NAMALWA (cell line): ENCODE measurements at regions not wholly inside any gene's neighbourhood (a gene's known extent, or its start where the extent isn't known, plus 50 kb on each side); places are given as distances from the start of the nearest gene placed in this dataset.

ENCODE experiments used
- DNase-seq: peaks from one replicate; pipeline ENCODE4 v3.0.0-alpha.2; 2015; ENCODE audit warnings: low spot score

DNA sequence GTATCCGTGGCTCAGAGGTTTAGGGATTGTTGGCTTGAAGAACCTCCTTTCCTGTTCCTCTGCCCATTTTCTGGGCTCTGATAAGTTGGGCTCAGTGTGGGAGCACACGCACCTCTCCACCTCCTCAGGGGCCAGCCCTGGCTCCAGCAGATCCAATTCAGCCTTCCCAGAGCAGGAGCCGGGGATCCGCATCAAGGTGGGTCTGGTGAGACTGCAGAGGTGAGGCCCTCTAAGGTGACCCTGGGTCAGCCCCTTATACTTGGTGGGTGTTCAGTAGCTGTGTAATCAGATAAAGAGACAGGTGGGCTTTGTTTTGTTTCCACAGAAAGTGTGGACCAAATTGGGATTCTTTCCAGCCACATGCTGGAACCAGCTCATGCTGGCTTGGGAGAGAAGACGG is 1466.0 kb downstream of the TBC1D22A start:
- DNase-seq = no peak

DNA sequence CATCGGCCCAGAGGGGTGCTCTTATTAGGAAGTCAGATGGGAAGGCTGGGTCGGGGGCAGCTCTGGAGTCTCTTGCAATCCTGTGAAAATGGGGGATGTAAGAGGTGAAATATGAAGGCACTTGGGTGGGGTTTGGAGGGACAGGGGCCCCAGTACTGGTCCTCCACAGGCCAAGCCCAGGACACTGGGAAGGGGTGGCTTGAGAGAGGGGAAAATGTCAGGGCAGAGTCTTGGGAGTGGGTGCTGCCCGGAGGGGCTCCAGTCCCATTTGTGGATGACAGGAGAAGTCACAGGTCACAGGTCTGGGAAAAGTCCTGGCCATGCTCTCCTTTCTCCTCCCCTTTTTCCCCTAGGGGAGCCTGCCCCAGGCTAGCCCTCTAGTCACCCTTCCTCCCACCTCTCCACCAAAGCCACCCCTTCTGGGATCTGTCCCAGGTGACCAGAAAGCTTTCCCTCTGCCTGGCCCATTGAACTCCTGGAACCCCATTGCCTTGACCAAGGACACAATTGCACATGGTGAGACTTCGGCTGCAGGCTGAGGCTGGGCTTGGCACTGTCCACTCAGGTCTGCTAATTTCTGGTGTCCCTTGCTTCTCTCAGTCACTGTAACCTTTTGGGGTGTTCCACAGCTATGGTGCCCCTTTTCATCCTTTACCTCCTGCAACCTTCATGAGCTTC is 1465.0 kb downstream of the TBC1D22A start:
- DNase-seq = no peak

DNA sequence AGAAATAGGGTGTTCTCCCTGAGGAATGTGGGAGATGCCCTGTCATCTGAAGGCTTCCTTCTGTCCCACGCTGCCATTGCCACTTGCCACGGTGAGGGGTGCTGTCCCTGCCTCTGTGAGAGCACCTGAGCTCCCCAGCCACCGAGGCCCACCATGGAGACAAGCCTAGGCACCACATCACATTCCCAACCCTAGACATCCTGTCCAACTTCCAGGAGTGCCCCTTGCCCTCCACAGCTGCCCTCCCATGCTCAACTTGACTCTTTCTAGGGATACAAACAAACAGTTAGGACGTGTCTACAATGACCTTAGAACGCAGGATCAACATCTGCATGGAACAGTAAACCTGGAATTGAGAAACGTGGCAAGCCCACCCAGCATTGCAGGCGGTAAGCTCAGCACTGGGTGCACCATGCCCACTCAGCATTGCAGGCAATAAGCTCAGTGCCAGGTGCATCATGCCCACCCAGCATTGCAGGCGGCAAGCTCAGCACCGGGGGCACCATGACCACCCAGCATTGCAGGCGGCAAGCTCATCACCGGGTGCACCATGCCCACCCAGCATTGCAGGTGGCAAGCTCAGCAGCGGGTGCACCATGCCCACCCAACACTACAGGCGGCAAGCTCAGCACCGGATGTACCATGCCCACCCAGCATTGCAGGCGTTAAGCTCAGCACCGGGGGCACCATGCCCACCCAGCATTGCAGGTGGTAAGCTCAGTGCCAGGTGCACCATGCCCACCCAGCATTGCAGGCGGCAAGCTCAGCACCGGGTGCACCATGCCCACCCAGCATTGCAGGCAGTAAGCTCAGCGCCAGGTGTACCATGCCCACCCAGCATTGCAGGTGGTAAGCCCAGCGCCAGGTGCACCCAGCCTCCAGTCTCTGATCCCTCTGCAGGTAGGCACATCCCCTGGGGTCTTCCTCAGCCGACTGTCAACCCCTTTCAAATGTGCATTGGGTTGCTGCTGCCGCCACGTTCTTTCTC is 1463.9 kb downstream of the TBC1D22A start:
- DNase-seq = no peak

DNA sequence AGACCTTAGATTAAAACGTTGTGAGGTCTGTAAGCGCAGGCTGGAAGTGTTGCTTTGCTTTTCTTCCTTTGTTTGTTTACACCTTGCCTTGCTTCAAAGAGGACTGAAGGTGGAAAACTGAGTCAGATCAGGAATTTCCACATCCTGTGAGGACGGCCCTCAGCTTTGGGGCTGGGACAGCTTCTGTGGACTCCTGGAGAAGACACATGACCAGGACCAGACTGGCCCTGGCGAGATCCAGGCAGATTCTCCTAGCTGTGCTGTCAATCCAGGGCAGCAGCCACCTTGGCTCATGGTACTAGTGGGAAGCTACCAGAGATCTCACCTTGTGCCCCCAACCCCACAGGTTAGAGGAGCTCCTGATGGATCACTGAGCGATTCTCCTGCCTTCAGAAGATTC is 1461.9 kb downstream of the TBC1D22A start:
- DNase-seq = no peak

DNA sequence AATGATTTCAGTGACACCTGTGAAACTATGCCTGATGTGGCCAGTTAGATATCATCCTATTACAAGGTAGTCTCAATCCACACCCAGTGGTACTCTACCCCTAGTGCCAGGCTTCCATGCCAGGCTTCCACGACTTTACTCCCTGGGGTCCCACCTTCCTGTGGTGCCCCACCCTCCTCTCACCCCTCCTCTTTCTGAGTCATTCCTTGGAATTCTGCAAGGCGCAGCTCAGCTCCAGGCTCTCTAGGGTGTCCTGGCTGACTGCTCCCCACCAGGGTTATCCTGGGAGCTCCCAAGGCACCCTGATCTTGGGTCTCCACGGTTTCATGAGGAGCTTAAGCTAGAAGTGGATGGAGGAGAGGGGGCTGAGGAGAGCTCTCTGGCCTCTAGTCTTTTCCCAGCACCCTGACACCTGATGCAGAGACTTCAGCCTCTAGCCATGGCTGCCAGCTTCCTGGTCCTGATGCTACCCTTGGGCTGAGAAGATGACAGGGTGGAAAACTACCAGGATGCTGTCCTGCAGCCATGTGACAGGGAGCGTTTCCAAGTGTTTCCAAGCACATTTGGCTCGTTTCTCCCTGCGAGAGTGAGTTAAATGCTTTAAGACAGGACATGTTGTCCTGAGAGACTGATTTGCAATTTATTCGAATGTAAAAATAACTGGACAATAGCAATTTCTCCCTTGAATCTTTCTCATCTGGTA is 1461.2 kb downstream of the TBC1D22A start:
- DNase-seq = no peak

DNA sequence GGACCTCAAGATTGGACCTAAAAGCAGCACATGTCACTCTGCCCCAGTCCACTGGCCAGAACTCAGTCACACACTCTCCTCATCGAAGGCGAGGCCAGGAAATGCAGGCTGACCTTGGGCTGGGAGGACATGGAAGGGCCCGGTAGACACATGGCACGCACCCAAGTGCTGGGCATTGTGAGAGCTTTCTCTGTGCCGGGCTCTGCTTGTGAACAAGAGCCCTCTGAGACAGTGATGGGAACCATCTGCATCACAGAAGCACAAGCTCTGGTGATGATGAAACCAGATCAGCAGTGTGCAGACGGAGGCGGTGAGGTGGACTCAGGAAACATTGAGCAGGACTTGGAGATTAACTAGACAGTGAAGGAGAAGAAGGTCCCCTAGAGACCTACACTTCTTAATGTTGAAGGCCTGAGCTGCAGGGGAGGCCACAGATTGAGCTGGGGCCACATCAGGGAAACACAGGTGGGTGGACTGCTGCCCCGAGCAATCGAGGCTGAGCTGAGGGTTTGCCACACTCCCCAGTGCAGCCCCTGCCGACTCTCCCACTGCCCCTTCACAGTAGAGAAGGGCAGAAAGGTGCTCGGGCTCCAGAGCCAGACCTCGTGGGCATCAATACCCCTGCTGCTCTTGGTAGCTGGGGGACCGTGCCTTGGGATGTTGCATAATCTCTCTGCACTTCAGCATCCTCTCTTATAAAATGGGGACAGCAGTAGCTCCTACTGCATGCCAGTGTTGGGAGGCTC is 1460.5 kb downstream of the TBC1D22A start:
- no peak for DNase-seq

DNA sequence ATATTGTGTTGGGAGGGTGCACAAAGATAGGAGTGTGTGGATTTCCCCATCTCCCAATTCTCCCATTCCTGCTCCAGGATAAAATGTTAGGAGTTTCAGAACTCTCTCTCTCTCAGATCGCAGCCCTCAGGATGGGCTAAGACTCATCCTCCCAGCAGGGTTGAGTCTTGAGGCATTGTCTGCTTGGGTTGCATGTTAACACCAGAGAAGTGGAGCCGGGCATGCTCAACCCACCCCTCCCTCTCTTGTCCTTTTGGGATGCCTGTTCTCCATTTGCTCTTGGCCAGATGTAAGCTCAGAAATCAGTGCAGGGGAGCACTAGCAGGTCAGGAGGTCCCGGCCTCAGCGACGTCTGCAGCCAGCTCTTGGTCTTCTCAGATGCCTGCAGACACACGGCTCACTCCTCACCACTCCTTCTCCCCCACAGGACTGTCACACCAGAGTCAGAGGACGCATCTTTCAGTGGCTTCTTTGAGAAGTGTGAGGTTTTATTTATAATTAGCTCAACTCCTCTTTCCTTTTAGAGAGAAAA is 1456.5 kb downstream of the TBC1D22A start:
- no peak for DNase-seq

DNA sequence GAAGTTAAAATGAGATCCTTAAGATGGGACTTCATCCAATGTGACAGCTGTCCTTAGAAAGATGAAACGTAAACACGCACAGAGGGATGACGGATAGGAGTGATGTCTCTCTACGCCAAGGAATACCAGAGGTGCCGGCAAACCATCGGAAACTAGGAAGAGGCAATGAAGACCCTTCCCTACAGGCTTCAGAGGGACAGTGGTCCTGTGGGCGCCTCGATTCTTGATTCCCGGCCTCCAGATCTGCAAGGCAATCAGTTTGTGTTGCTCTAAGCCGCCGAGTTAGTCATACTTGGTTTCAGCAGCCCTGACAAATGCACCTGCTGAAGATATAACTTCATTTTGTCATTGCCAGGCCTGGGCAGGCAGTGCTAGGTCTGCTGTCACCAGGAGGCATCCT is 1455.1 kb downstream of the TBC1D22A start:
- no peak for DNase-seq

DNA sequence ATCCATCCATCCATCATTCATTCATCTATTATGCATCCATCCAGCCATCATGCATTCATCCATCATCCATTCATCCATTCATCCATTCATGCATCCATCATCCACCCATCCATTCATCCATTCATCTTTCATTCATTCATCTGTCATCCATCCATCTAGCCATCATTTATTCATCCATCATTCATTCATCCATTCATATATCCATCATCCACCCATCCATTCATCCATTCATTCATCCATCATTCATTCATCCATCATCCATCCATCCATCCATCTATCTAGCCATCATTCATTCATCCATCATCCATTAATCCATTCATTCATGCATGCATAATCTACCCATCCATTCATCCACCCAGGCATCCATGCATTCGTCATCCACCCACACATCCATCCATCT is 1450.3 kb downstream of the TBC1D22A start:
- DNase-seq = no peak

DNA sequence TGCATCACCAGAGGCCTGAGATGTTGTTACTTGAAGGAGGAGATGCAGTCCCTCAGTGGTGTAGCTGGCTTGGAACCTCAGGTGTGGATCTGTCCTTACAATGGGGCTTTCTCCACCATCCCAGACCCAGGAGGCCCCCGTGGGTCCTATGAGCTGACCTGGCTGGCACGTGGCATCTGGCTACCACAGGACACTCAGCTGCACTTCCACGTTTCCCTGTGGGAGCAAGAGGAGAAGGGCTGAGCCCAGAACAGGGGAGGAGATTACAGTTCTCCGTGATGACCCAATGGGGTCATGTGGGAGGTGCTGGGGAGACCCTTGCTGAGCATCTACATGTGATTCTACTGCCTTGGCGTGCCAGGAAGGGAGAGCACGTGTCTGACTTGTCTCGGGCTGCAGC is 1448.4 kb downstream of the TBC1D22A start:
- DNase-seq = no peak

DNA sequence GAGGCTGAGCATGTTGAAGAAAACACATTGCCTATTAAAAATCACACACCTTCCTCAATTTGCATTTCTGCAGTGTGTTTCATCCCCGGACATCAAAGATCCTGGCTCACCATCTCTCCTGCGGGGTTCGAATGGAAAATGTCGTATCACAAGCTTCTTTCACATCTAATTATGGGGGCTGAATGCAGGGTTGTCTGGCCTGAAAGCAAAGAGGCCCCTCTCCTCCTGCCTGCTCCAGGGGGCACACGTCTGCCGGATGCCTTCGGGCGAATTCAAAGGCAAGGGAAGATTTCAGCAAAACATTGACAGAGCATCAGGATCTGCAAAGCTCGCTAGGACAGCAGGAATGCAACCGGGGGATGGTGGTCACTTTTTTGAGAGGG is 1447.7 kb downstream of the TBC1D22A start:
- no peak for DNase-seq

DNA sequence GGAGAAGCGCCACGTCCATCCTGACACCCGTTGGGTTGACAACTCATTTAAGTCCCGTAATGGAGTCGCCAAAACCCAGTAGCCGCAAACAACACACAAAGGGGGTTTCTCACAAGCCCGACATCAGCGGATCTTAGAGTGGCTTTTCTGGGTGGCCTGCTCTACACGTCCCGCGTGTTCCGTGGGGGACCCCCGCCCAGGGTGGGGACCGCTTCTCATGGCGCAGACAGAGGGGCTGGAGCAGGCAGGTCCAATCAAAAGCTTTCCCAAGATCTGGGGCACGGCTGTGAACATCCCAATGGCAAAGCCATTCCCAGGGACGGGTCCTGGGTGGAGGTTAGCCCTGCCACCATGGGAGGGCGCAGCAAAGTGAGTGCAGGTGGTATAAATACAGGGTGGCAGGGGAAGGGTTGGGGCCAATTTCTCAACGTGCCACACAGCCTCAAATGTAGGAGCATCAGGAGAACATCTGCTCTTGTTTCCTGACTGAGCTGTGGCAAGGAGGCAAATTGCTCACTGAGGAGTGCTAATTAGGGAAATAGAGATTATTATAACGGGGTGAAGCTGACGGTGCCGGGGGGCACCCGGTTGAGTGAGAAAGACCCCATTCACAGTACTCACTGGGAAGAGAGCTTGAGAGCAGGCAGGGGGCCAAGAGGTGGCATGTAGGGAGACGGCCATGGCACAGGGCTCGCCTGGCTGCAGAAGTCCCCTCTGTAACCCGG is 1447.2 kb downstream of the TBC1D22A start:
- no peak for DNase-seq

DNA sequence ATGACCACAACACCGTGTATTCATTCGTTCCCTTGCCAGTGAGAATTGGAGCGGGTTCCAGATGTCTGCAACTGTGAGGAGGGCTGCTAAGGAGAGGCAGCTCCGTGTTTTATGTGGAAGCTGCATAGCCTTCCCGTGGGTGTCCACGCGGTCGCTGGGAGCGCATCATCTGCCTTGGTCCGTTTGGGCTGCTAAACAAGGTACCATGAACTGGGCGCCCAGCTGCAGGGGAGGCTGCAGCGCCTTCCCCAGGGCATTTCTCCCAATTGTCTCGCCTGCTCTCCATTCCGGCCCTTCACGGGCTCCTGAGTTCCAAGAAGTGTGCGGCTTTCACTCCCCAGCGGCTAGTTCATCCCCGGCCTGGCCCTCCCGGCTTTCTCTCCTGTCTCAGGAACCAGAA is 1446.4 kb downstream of the TBC1D22A start:
- no peak for DNase-seq

DNA sequence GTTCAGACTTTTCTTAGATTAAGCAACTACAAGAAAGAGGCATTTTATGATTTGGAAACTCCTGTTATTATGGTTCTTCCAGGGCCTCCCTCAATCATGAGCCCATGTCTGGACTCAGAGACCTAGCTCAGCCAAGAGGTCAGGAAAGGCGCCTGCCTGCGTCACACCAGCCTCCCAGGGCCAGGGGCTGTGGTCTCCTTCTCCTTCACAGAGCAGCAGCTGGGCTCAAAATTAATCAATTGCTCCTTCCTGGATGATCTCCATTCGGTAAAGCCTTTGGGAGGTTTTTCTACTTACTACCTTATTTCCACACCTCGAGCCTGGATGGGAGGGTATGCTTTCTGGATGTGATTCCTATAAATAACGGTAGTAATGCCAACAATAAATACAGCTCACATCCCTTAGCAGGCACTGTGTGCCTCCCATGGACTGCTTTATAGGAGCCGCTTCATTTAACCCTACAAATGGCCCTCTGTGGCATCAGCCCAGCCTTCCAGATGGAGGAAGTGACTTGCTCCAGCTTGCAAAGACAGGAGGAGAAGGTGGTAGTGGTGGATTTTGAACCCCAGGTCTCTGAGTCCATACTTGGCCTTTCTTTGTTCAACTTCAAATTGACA is 1445.6 kb downstream of the TBC1D22A start:
- DNase-seq = no peak

DNA sequence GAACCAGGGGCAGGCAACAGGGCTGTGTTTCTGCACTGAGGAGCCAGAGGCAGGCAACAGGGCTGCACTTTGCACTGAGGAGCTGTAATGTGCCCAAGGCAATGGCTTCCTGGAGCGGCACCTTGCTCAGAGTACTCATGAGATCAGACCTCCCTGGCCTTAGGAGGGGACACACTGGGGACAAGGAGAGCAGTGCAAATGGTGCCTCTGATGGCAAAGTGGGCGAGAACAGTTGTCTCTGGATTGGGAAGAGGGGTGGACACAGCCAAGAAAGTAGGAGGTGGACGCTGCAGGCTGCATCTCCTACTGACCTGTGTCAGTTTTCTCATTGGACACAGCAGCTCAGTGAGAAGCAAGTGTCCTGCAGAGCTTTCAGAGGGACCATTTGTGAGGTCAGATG is 1443.3 kb downstream of the TBC1D22A start:
- DNase-seq = no peak

DNA sequence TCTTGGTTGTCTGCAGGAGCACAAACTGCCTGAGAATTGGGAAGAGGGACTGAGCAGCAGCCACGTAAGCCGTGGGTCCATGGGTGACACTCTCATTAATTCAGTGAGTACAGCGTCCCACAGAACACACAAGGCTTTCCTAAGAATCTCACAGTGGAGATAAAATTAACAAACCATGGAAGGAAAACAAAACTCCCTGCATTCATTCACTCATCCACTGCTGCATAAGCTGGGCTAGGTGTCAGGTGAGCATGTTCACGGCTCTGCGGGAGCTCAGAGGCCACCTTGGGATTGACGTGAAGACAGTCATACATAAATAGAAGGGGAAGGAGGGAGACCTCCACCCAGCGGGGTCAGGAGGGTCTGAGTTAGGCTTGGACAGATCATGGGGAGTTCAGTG is 1442.7 kb downstream of the TBC1D22A start:
- DNase-seq = no peak

DNA sequence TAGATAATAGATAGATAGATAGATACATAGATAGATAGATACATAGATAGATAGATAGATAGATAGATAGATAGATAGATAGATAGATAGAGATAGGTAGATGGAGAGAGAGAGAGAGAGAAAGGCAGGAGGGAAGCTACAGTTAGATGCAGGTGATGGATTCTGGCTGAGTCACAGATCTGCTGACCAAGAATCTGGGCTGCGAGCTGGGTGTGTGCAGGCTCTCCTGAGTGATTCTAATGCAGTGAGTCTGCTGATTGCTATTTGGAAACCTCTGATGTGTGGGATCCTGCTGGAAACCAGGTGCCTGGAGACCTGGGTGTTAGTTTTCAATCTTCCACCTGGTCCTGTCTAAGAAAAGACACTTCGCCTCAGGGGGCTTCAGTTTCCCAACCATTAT is 1441.8 kb downstream of the TBC1D22A start:
- DNase-seq = no peak

DNA sequence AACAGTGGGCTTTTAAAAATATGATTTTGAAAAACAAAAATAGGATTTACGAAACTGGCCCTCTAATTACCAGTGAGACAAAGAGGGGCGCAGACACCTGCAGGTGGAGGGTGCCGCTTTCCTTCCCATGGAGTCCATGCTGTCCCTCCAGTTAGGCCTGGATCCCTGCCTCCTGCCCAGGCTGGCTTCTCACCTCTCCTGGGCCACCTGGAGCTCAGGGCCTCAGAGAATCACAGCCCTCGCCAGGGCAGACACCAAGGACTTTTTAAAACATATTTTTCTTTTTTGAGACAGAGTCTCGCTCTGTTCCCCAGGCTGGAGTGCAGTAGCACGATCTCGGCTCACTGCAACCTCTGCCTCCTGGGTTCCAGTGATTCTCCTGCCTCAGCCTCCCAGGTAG is 1437.2 kb downstream of the TBC1D22A start:
- DNase-seq = no peak

DNA sequence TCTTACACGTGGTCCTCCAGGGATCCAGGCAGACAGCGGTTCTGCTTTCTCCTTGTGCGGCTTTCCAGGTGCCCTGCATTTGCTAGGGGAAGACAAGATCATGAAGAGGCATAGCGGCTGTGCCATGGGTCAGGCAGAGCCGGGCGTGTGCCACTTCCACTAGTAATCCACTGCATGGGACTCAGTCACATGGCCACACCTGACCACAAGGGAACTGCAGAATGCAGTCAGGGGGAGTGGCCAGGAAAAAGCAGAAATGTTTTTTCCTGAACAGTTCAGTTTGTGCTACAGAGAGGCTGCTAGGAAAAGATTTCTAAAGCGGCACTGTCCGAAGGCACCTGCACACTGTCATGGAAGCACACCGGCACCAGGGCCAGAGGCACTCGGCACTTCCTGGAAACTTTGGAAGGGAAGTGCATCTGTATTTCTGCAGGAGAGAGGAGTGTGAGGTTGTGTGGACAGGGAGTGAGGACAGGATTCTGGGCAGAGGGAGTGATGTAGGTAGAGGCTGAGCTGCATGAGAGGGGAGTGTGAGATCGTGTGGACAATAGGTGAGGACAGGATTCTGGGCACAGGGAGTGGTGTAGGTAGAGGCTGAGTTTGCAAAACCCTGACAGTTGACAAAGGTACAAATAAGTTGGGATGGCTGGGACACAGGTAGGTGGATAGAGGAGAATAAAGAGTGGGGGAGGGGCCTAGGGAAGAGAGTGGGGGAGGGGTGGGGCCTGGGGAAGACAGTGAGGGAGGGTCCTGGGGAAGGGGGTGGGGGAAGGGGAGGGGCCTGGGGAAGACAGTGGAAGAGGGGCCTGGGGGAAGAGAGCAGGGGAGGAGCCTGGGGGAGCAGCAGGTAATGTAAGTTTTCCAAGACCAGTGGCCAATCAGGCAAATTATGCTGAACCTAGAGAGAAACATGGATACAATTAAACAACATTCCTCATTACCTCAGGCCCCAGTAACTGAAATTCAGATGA is 1436.3 kb downstream of the TBC1D22A start:
- DNase-seq = no peak
